IPS-NIHi7 (cell line): ENCODE measurements at regions not wholly inside any gene's neighbourhood (a gene's known extent, or its start where the extent isn't known, plus 50 kb on each side); places are given as distances from the start of the nearest gene placed in this dataset.
"Not testable (repeated sequence)": the region's sequence is repeated elsewhere in the genome, so short reads cannot be mapped to it uniquely, and the experiment has no call there.

Experiments
- DNase-seq: peaks from one replicate; pipeline ENCODE4 v3.0.0; 2012; ENCODE audit warnings: mixed read lengths; ENCODE audit errors: extremely low spot score

DNA sequence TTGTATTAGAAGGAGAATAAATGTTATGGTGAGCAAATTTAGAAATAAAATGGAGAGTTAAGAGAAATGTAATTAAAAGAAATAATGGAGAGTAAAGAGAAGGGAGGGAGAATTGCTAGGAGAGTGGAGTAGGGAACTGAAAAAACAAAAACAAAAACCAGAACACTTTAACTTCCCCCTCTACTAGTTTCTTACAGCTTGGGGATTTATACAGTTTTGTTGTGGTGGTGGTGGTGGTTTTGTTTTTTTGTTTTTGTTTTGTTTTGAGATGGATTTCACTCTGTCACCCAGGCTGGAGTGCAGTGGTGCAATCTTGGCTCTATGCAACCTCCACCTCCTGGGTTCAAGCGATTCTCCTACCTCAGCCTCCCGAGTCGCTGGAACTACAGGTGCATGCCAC, 322.4 kb downstream of the TMEM167A start:
- DNase-seq: no peak

DNA sequence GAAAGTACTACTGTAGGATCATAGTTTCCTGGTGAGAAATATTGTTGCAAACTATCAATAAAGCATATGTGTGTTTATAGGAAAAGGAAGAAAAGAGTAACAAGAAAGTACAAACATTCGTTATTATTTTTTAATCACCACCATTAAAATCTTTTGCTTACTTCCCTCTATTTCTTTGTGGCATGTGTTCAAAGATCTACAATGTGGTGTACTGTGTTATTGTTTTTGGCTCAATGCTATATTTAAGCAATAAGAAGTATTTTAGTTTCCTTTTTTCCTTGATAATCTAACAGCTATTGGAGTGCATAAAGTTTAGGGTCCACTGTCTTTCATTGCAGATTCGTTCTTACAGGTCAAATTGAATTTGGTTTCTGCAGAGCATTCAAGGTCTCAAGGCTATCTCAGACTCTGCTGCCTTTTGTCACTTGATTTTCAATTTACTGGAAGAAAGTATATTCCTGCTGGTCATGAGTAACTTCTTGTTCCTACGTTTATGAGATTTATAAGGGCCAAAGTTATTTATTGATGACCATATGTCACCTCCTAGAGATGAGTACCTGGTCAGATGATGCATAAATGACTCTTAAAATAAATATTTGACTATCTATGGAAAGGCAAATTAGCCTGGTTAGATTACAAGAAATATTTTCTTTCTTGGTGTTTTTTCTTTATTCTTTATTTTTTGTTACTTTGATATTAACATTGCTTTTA, 323.0 kb downstream of the TMEM167A start:
- DNase-seq: no peak

DNA sequence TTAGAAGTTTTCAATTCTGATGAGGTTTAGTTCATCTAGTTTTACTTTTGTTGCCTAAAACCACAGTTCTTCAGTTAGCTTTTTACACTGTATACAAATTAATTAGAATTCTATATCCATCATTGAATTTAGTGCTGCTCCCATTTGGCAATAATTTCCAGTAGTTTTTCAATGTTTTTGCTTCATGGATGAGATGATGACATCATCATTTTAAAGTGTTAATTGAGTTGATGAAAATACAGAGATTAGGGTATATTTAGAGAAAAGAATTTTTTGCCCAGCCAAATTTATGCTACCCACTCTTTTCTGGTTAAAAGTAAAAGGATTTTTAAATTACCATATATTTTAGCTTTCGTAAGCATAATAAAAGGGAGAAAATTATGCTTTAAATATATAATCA, 323.8 kb downstream of the TMEM167A start:
- DNase-seq: no peak

DNA sequence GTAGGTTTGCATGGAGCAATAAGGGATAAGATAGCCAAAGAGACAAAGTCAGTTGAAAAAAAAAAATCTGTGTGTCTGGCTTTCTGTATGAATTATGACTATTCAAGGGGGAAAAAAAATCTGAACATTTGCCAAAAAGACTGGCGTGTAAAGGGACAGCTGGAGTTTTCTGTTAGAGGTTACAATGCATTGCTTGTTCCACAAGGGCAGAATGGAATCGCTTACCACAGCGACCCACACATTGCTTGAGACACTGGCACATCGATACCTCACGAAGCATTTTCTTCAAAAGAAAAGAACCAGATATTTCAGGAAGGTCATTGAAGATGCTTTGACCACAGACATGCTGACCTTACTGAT, 327.8 kb downstream of the TMEM167A start:
- DNase-seq: no peak

DNA sequence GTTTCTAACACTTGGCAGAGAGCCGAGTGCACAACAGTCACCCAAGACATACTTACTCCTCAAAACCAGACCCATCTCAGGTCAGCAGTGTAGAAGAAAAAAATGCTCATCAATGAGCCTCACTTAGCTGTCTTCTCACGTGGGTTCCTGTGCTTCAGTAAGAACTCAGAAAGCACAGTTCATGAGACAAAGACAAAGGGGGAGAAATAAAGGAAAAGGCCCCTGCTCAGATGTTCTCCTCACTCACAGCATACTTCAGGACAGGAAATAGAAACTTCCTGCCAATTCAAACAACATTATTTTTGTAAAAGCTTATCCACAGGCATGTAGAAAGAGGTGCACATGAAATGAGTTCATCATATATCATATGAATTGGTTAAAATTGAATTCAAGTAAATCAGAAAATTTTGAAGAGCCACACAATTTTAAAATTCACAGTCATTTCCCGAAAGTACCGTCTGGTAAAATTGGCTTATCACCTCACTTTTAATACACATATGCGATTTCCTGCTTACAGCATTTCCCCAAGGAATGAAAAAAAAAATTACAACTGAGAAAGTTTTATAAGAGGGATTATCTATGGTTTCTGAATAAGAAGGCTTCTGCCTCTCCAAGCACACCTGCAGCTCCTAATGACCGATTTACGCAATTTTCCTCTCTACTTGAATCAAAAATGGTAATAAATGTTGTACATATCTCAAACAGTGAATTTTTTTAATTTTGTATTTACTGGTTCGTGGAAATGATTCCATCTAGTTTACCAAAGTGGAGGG, 328.3 kb downstream of the TMEM167A start:
- no peak for DNase-seq

DNA sequence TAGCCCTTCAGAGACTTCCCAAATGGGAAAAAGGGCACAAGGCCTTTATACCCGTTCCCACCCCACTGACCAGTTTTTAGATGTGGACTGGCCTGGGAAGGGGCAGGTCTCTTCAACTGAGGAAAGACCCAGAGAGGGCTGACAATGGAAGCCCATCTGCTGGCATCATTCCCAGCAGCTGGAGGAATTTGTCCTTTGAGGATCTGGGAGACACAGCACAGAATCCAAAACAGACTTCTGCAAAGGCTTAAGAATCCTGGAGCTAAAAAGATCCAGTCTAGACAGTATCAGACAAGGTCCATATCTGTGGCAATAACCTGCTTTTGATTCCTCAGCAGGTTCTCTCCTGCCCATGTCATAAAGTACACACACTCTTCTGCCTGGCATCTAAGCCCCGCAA, 329.2 kb downstream of the TMEM167A start:
- DNase-seq: no peak

DNA sequence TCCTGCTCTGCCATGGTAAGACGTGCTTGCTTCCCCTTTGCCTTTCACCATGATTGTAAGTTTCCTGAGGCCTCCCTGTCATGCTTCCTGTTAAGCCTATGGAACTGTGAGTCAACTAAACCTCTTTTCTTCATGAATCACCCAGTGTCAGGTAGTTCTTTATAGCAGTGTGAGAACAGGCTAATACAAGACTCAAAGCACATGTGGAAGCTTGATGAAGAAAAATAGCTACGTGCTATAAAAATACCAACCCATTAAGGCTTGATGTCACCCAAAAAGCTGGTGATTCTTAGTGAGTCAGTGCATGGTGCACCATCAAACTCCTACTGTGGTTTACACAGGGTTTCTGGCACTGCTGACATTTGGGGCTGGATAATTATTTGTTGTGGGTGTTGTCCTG, 332.2 kb downstream of the TMEM167A start:
- no peak for DNase-seq

DNA sequence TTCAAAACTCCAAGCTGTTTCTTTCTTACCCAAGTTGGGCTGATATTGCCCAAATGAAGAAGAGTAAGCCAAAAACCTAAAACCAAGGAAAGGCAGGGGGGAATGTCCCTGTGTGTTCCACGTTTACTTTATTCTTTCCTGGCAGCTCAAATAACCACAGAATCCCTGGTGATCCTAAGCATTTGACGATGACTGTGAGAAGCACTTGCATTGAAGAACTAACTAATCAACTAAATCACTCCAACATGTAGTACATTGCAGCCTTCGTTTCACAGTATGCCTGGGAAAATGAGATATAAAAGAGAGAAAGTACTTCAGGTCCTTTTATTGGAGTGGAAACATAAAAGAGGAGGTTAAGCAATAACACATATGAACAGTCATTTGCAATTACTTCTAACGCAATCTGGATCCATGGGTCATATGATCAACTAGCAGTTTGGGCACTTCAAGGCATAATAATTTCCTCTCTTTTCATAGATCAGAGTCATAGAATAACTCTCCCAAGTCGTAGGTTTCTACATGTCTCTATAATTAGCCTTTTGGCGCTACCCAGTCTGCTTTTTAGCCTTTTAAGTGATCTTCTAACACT, 338.4 kb downstream of the TMEM167A start:
- no peak for DNase-seq

DNA sequence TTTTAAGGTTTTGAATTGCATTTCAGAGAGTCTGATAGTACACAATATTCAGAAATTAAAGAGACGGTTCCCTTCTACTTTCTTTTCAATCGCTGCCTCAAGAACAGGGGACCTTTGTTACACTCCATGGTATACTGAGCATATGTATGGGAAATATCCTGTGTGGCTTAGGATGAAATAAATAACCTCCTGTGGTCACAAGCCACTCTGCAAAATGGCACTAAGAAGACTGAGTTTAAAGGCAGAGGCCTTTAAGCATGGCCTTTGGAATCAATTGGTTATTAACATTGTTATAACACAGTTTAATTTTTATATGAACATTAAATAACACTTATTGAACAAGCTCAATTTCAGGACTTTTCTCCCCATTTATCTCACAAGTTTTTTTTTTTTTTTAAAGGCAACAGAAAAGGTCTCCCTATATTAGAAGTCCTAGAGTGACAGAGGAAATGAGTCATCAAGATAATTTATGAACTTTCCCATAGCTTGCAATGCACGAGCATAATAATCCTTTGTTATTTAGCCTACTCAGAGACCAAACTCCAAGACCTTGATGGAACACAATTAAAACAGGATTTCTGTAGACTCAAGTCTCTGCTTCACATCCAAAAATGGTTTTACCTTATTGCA, 341.9 kb downstream of the TMEM167A start:
- DNase-seq: no peak

DNA sequence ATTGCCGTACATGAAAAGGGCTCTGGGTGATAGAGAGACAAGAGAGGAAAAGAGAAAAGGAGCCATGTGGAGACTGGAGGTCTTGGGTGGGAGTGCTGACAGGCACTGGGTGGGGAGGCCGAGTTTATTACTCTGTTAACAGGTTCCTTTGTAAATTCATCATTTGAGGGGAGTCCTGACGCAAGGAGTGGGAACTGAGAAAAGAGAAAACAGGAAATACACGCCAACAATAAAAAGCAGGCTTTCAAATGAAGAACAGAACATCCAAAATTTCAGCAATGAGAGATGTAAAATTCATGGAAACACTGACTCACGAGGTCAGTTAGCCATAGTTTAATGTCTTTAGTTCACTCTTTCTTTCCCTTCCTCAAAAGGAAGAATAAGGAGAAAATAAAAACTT, 342.8 kb downstream of the TMEM167A start:
- DNase-seq: no peak

DNA sequence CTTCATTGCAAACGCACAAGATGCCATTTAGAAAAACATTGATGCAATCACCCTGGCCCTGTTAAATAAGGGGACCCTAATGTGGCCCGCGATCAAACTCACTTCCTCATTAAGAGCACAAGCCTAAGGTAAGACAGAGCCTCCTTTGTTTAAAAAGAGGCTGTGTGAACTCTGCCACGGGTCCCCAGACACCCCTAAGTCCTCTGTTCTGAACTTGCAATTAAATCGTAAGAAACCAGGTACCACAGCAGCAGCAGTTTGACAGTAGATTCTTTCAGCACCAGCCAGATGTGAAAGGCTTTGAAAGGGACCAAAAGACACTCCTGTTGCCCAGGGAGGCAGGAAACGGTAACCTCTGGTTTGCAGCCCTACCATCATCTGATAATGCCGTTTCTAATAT, 346.3 kb downstream of the TMEM167A start:
- no peak for DNase-seq

DNA sequence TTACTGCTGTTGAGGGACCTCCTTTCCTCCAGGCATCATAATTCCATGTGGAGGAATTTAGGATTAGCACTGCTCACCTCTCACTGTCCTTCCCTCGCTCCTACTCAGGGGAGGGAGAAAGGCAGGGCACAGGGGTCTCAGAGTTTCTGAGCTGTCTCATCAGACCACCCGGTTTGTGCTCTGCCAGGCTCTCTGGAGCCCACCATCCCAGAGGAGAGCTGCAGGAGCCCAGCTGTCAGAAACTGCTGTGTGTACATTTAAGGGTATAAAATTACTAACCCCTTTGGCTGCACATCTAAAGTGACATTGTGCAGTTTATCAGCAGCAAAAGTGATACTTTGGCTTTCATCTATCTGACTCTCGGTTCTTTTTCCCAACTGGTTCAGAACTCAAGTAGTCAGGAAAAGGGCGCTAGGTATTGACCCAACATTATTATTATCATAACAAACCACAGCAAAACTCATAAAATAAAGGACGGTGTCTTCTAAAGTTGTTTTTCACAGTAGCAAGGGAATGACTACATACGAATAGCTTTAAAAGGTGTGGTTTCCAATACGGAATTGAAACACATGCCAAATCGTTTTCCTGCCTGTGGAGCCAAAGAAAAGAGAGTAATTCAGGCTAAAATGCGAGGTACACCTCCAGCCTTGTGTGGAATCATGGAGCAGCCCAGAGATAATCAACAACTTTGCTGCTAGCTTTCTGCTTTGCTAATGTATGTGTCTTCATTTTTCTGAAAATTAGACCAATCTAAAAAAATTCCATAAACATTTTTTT, 348.1 kb downstream of the TMEM167A start:
- no peak for DNase-seq

DNA sequence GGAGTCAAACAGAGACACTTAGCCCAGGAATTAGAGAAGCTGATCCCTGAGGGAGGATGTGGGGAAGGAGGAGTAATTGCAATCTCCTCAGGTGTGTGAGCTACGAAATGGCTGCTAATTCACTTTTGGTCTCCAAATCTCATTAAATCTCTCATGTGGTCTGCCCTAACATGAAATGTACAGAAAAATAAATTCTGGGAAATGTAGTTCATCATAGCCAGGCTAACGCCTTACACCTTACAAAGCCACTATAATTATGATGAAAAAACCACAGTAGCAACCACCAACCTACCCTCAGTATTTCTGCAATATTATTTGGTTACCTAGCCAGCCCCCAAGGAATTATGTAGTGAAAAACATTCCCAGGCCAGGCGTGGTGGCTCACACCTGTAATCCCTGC, 354.0 kb downstream of the TMEM167A start:
- no peak for DNase-seq

DNA sequence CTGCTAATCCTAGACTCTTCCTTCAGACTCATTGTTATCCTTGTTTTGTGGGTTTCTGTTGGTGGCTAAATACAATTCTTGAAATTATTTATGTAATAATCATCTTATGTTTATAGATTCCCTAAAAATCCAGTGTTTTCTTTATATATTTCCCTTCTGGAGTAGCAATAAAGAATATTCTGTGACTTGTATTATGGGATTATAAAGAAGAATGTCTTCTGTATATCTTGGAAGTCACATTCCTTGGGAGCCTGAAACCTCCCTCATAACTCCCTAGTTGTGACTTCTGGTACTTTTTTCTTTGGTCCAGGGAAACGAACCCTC, 356.1 kb downstream of the TMEM167A start:
- DNase-seq: no peak

DNA sequence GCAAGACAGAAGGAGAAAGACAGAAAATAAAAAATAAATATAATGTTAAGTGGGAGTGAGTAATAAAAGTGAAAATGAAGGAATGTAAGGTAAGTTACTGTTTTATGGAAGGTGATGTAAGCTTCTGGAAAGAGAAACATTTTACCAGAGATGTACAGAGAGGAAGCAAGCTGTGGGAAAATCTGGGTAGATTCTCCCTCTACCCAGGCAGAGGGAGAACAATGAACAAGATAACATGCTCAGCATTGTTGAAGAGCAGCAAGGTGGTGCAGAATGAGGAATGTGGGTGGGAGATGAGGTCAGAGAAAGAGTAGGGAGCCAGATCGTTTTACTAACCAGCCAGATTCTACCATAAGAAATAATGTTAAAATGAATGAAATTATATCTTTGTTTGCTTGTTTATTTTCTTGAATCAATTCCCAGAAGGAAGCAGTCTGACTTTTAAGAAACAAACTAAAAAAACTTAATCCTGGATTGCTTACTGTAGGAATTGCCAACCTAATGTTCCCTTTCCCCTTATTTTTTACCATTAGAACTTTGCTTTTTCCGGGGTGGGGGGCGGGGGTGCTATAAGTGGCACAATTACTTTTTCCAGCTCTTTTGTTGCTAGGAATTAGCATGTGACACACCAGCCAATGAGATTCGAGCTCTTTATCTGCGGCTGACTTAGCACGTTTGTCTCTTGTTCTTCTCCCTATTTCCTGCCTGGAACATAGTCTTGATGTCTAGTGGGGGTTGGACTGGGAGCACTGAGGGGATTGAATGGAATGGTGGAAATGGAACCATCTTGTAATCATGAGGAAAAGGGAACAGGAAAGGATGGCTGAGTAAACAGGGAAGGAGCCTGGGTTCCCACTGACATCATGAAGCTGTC, 356.7 kb downstream of the TMEM167A start:
- DNase-seq: peak; percentile 48

DNA sequence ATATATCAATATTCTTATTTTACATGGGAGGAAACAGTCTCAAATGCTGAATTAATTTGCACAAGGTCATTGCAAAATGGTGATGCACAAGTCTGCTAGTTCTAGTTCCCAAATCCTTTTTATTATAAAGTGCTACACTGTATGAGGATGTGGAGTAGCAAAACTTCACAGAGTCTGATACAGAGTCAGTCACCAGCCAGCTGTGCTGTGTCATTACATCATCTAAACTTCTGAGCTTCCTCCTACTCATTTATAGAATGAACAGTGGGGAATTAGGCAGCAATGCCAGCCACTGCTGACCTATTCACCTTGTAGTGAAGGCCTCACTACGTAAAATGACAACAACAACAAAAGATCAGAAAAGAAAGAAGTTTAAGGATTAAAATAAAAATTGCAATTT, 357.8 kb downstream of the TMEM167A start:
- no peak for DNase-seq

DNA sequence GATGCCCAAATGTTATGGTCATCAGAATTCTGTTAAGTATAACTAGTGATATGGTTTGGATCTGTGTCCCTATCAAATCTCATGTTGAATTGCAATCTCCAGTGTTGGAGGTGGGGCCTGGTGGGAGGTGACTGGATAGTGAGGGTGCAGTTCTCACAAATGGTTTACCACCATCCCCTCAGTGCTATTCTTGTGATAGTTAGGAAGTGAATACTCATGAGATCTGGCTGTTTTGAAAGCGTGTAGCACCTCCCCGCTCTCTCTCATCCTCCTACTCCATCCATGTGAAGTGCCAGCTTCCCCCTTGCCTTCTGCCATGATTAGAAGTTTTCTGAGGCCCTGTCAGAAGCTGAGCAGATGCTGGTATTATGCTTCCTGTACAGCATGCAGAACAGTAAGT, 359.5 kb downstream of the TMEM167A start:
- no peak for DNase-seq

DNA sequence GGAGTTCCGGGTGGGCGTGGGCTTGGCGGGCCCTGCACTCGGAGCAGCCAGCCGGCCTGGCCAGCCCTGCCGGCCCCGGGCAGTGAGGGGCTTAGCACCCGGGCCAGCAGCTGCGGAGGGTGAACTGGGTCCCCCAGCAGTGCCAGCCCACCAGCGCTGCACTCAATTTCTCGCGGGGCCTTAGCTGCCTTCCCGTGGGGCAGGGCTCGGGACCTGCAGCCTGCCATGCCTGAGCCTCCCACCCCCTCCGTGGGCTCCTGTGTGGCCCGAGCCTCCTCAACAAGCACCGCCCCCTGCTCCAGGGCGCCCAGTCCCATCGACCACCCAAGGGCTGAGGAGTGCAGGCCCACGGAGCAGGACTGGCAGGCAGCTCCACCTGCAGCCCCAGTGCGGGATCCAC, 362.5 kb downstream of the TMEM167A start:
- DNase-seq: not testable (repeated sequence)

DNA sequence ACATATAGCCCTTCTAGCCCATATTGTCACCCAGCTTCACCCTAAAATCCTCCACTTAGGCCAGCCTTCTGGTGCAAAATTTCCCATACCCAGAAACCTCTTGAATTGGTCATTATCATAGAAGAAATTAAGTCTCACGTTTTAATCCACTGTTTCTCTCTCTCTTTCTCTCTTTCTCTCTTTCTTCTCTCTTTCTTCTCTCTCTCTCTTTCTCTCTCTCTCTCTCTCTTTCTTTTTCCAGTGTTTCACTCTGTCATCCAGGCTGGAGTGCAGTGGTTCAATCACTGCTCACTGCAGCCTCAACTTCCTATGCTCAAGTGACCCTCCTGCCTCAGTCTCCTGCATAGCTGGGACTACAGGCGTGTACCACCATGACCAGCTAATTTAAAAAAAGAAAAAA, 363.4 kb downstream of the TMEM167A start:
- DNase-seq: no peak

DNA sequence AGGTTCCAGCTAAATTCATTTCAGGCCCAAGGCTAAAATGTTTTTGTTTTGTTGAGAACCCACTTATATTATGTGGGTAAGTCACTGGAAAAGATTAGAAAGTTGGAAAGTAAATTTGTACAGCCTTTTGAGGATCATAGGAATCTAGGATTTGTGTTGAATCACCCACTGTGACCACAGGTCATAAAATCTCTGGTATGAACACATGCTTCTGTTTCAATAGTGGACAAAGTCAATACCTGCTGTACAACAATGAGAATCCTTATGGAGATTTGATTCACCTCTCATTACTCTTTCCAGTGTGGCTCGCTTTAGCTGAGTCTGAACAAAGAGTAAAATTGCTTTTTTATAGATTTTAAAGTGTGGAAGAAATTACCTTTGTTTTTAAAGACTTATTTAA, 369.5 kb downstream of the TMEM167A start:
- no peak for DNase-seq

DNA sequence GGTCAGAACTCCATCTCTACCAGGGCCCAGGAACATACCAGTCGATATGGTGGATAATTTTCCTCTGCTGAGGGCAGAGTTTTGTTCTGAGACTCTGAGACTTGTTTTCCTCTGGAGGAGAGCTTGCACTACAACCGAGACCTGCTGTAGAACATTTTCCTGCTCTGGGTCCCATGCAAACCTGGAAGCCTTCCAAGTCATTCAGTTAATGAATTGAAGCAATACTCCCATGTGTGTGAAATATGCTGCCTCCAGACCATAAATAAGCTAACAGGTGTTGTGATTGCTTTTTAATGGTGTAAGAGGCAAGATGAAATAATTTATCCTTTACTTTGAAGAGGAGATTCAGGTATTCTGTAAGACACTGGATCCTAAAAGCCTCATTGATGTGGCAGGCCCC, 372.8 kb downstream of the TMEM167A start:
- DNase-seq: no peak
